Upper lobe of left lung (tissue), 6 donors: ENCODE measurements at regions not wholly inside any gene's neighbourhood (a gene's known extent, or its start where the extent isn't known, plus 50 kb on each side); places are given as distances from the start of the nearest gene placed in this dataset.
A peak's percentile ranks its signal among the peaks of the same experiment; 100 is the strongest.
"Not testable (repeated sequence)": the region's sequence is repeated elsewhere in the genome, so short reads cannot be mapped to it uniquely, and the experiment has no call there.

ENCODE experiments used
- ATAC-seq, 2 donors: fragments of 200-7000 bp; cut with Tn5 transposase; one replicate each; pipeline ENCODE4 v1.9.1; 2022; ENCODE audit warnings: mild to moderate bottlenecking in 2 of 2, moderate library complexity in 2 of 2; ENCODE audit not compliant: low FRiP score in 2 of 2
- DNase-seq, 2 donors: peaks; one replicate each; pipeline ENCODE4 v3.0.0-alpha.2; 2019 to 2020
- H3K27ac ChIP-seq, 4 donors: fragments of 200-600 bp; sonication (generic); one replicate each; pipeline ENCODE4 v1.5.1; 2016 to 2019
- H3K27me3 ChIP-seq, 4 donors: fragments of 200-600 bp; sonication (generic); one replicate each; pipeline ENCODE4 v1.5.1; 2017 to 2019
- H3K36me3 ChIP-seq, 4 donors: fragments of 200-600 bp; sonication (generic); one replicate each; pipeline ENCODE4 v1.5.1; 2016 to 2019
- H3K4me1 ChIP-seq, 4 donors: fragments of 200-600 bp; sonication (generic); one replicate each; pipeline ENCODE4 v1.5.1; 2018 to 2019
- H3K4me3 ChIP-seq, 4 donors: fragments of 200-600 bp; sonication (generic); one replicate each; pipeline ENCODE4 v1.5.1; 2017 to 2019; ENCODE audit warnings: mild to moderate bottlenecking in 2 of 4, moderate library complexity in 1 of 4
- H3K9me3 ChIP-seq, 4 donors: fragments of 200-600 bp; sonication (generic); one replicate each; pipeline ENCODE4 v1.5.1; 2018 to 2019
- WGBS, 2 donors: methylation state at CpG; one replicate each; pipeline ENCODE4 v1.1.5; 2017 to 2018; 5-methylcytosine and 5-hydroxymethylcytosine counted together
- donor health status: DM: no; HTN: no; CAD: no; lungs with moderate emphysema.
- donor health status: DM: no; HTN: yes; CAD: no; lungs with severe emphysema.

DNA sequence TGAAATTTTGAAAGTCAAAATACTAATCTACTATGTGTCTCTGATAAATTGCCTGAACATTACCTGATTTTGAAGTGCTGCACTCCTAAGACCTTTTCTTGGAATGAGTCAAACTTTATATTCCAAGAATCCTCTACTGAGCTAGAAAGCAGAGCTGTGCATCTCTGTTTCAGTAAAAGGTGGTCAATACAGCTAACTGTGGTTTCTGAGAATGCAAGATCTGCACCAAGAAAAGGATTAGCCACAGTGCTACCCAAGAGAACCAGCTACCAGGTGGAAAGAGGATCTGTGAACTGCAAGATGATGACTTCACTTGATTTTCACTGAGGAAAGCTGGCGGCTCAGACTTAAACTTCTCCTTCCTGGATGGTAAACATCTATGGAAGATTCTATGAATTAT is 289.3 kb downstream of the LIPI start:
- not testable (repeated sequence) for H3K36me3 ChIP-seq, H3K27ac ChIP-seq, H3K27me3 ChIP-seq, H3K9me3 ChIP-seq, H3K4me1 ChIP-seq, DNase-seq, ATAC-seq, H3K4me3 ChIP-seq
- WGBS, 2 donors: 86 to 94% methylated on average over 1 of the region's 1 CpG

DNA sequence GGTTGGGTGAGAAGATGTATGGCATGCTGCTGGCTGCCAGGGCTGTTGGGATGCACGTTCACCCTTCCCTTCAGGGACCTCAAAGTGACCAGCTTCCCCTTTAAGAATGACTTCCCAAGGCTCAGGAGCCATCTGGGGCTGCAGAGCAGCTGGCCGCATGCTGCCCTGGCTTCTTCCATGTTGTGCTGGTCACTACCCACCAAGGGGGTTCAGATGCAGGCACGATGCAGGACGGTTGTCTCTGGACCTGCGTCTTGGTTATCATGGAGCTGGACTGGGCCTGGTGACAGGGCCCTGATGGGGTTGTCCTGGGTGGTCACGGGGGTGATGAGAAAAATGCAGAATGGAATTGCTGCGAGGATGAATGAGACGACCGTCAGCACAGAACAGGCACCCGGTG is 297.8 kb downstream of the POTED start:
- H3K27ac ChIP-seq, H3K36me3 ChIP-seq, ATAC-seq, H3K4me1 ChIP-seq, DNase-seq, H3K27me3 ChIP-seq, H3K4me3 ChIP-seq, H3K9me3 ChIP-seq: not testable (repeated sequence)
- WGBS, 2 donors: 86% methylated on average over 8 of the region's 10 CpGs; no CpG with 5 or more reads in 1 of the 2 donors

DNA sequence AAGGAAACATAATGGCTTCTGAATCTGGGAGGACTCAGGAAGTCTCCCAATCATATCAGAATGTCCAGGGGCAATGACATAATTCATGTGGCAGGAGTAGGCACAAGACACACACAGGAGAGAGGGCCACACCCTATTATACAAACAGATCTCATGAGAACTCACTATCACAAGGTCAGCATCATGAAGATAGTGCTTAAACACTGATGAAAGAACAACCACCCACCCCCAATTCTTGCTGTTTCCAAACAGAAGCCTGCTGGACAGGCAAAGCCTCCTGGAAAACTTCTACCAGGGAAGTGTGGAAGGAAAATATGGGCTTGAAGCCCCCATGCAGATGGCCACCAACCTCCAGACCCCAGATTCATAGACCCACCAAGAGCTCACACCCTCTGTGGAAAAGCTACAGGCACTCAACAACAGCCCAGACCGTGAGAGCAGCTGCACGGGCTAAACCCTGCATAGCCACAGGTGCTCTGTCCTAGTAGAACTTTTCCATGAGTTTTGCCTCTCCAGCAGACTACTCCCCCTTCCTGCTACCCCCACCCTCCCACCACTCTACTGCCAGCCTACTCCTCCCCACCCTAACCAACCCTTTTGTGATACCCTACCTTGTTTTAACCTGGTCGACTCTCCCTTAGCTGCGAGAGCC is 287.1 kb downstream of the POTED start:
- 85 to 88% methylated on average over 4 of the region's 4 CpGs for WGBS, 2 donors
- not testable (repeated sequence) for H3K4me1 ChIP-seq, H3K36me3 ChIP-seq, DNase-seq, H3K27ac ChIP-seq, H3K9me3 ChIP-seq, H3K27me3 ChIP-seq, H3K4me3 ChIP-seq
- peak in 1 of 2 donors; percentile 73 for ATAC-seq

DNA sequence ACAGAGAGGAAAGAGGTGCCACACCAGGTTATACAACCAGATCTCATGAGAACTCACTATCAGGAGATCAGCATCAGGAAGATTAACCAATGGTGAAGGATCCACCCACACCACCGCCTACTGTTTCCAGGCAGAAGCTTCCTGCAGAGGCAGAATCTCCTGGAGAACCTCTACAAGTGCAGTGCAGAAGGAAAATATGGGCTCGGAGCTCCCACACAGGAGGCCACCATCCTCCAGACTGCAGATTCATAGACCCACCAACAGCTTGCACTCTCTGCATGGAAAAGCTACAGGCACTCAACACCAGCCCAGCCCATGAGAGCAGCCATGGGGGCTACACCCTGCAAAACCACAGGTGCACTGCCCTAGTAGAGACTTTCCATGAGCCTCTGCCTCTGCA is 284.0 kb downstream of the POTED start:
- ATAC-seq, DNase-seq, H3K4me3 ChIP-seq, H3K36me3 ChIP-seq, H3K9me3 ChIP-seq, H3K4me1 ChIP-seq, H3K27me3 ChIP-seq, H3K27ac ChIP-seq: not testable (repeated sequence)
- 20 to 50% methylated on average over 2 of the region's 2 CpGs for WGBS, 2 donors

DNA sequence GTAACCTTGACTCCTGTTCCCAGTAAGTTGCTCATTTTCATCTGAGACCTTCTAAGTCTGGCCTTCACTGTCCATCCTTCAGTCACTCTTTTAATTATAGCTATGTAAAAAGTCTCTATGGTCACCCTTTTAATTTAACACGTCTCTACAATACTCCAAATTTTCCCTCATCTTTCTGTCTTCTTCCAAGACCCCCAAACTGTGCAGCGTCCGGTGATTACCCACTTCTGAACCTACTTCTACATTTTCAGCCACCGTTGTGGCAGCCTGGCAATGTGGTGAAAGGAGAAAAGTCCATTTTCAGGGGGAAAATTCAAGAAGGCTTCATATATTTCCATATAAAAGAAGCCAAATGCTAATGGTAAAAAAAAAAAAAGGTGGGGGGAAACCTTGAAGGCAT is 283.4 kb downstream of the POTED start:
- H3K27ac ChIP-seq, ATAC-seq, DNase-seq, H3K9me3 ChIP-seq, H3K4me3 ChIP-seq, H3K4me1 ChIP-seq, H3K36me3 ChIP-seq, H3K27me3 ChIP-seq: not testable (repeated sequence)
- 63 to 72% methylated on average over 4 of the region's 4 CpGs for WGBS, 2 donors

DNA sequence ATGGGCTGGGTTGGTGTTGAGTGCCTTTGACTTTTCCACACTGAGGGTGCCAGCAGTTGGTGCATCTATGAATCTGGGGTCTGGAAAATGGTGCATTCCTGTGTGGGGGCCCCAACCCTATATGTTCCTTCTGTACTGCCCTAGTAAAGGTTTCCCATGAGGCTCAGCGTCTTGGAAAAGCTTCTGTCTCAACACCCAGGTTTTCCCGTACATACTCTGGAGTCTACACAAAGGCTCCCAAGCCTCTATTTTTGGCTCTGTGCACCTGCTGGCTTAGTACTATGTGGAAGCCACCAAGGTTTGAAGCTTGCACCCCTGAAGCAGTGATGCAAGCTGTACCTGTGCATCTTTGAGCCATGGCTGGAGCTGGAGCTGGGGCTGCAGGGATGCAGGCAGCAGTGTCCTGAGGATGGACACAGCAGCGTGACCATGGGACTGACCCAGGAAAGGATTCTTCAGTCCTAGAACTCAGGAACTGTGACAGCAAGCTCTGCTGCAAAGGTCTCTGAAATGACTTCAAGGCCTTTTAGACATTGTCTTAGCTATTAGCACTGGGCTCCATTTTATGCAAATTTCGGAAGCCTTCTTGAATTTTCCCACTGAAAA is 282.7 kb downstream of the POTED start:
- ATAC-seq: not testable (repeated sequence)
- WGBS, 2 donors: 67 to 80% methylated on average over 4 of the region's 4 CpGs

DNA sequence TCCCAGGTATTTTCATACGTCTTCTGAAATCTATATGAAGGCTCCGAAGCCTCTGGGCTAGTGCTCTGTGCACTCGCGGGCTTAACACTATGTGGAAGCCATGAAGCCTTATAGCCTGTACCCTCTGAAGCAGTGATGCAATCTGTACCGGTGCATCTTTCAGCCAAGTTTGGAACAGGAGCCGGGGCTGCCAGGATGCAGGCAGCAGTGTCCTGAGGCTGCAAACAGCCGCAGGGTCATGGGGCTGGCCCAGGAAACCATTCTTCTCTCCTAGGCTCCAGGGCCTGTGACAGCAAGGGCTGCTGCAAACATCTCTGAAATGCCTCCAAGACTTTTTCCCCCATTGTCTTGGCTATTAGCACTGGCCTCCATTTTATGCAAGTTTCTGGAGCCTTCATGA is 279.6 kb downstream of the POTED start:
- H3K36me3 ChIP-seq, H3K27ac ChIP-seq, H3K4me3 ChIP-seq, H3K9me3 ChIP-seq, H3K27me3 ChIP-seq, DNase-seq, H3K4me1 ChIP-seq, ATAC-seq: not testable (repeated sequence)
- 81 to 84% methylated on average over 4 to 7 of the region's 7 CpGs for WGBS, 2 donors

More for the DNA sequence above, 282.7 kb downstream of the POTED start:
- not testable (repeated sequence) for H3K27me3 ChIP-seq, H3K4me3 ChIP-seq, H3K36me3 ChIP-seq, H3K4me1 ChIP-seq, DNase-seq, H3K27ac ChIP-seq, H3K9me3 ChIP-seq

DNA sequence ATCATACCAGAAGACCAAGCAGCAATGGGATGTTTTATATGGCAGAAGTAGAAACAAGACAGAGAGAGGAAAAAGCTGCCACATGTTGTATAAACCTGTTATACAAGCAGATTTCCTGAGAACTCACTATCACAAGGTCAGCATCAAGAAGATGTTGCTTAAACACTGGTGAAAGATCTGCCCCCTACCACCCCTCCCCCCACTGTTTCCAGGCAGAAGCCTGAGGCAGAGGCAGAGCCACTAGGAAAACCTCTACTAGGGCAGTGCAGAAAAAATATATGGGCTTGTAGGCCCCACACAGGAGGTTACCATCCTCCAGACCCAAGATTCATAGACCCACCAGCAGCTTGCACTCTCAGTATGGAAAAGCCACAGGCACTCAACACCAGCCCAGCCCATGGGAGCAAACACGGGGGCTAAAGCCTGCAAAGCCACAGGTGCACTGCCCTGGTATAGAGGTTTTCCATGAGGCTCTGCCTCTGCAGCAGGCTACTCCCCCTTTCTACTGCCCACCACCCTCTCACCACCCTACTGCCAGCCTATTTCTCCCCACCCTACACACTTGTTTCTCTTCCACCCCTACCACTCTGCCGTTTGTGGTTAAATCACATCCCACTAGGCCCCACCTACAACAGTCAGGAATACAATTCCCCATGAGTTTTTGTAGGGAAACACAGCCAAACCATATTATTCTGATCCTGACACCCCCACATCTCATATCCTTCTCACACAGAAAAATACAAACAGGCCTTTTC is 274.2 kb downstream of the POTED start:
- not testable (repeated sequence) for ATAC-seq

DNA sequence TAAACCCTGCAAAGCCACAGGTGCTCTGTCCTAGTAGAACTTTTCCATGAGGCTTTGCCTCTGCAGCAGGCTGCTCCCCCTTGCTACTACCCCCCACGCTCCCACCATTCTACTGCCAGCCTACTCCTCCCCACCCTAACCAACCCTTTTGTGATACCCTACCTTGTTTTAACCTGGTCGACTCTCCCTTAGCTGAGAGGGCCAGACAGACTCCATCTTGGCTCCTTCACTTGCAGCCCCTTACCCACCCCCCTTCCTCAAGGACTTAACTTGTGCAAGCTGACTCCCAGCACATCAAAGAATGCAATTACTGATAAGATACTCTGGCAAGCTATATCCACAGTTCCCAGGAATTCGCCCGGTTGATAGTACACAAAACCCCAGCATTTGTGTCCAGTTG is 267.9 kb downstream of the POTED start:
- not testable (repeated sequence) for ATAC-seq, H3K4me3 ChIP-seq

More for the DNA sequence above, 274.2 kb downstream of the POTED start:
- 86 to 88% methylated on average over 2 of the region's 2 CpGs for WGBS, 2 donors
- H3K27ac ChIP-seq, H3K9me3 ChIP-seq, H3K4me1 ChIP-seq, DNase-seq, H3K36me3 ChIP-seq, H3K27me3 ChIP-seq, H3K4me3 ChIP-seq: not testable (repeated sequence)

DNA sequence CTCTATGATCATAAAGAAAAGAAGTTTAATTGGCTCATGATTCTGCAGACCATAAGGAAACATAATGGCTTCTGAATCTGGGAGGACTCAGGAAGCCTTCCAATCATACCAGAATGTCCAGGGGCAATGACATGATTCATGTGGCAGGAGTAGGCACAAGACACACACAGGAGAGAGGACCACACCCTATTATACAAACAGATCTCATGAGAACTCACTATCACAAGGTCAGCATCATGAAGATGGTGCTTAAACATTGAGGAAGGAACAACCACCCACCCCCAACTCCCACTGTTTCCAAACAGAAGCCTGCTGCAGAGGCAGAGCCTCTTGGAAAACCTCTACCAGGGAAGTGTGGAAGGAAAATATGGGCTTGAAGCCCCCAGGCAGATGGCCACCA is 267.4 kb downstream of the POTED start:
- ATAC-seq, H3K4me3 ChIP-seq, H3K27ac ChIP-seq, H3K36me3 ChIP-seq, H3K9me3 ChIP-seq, H3K27me3 ChIP-seq, DNase-seq, H3K4me1 ChIP-seq: not testable (repeated sequence)

More for the DNA sequence above, 267.9 kb downstream of the POTED start:
- not testable (repeated sequence) for H3K4me1 ChIP-seq, H3K27me3 ChIP-seq, H3K36me3 ChIP-seq, H3K9me3 ChIP-seq, H3K27ac ChIP-seq, DNase-seq
- 74 to 77% methylated on average over 4 of the region's 4 CpGs for WGBS, 2 donors

DNA sequence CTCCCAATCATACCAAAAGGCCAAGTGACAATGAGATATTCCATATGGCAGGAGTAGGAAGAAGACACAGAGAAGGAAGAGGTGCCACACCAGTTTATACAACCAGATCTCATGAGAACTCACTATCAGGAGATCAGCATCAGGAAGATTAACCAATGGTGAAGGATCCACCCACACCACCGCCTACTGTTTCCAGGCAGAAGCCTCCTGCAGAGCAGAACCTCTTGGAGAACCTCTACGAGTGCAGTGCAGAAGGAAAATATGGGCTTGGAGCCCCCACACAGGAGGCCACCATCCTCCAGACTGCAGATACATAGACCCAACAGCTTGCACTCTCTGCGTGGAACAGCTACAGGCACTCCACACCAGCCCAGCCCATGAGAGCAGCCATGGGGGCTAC is 264.4 kb downstream of the POTED start:
- 67 to 79% methylated on average over 1 to 3 of the region's 3 CpGs for whole genome bisulfite sequencing, 2 donors
- not testable (repeated sequence) for DNase-seq, H3K4me3 ChIP-seq, H3K27me3 ChIP-seq, H3K36me3 ChIP-seq, ATAC-seq, H3K9me3 ChIP-seq, H3K4me1 ChIP-seq, H3K27ac ChIP-seq
